Endothelial cell of hepatic sinusoid (primary cell): ENCODE measurements at regions not wholly inside any gene's neighbourhood (a gene's known extent, or its start where the extent isn't known, plus 50 kb on each side); places are given as distances from the start of the nearest gene placed in this dataset.

ENCODE experiments used
- in situ Hi-C: cut with HindIII; loops from 2 replicates; pipeline ENCODE4 v1.10.0; 2017; ENCODE audit warnings: low sequenced_read_pairs

DNA sequence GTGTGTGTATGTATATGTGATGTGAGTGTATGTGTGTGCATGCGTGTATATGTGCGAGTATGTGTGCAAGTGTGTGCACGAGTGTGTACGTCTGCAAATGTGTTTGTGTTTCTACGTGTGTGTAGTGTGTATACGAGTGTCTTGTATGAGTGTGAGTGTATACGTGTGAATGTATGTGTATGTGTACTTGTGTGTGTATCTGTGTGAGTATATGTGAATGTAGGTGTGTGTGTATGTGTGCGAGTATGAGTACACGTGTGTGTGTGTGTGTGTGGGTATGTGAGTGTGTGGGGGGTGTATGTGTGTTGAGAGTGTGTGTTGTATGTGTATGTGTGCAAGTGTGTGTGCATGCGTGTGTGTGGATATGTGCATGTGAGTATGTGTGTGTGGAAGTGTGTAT, 602.0 kb upstream of the CDH4 start:
- in situ Hi-C loops: no loop called here

DNA sequence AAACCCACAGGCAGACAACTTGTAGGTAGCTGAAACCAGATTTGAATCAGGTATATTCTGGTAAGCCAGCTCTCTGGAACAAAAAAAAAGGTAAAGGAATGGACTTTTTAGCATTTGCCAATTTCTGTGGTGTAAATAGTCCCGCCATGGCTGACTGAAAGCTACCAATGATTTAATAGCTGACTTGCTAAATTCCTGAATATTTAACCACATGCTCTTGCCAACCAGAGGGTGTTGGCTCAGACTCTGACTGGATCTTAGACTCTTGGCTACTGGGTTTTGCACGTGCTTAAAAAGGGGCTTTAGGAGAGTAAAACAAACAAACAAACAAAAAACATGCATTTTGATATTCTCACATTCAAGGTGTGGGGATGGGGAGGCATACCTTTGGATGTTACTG, 600.0 kb upstream of the CDH4 start:
- in situ Hi-C loops: no loop called here

DNA sequence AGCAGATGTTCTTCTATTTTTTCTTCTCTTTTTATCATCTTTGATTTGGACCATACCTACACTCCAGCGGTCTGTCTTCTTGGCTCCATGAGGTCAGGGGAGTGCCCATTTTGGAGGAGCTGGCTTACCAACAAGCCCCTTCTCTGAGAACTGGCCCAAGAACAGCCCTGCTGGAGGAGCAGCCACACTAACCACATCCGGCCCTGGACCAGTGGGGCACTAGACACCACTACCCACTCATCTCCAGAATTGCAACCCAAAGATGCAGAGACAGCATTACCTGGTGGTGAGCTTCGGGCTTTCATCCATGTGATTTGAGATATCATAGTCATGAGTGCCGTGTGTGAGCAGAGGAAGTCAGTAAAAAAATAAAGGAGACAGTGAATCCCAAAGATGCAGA, 599.4 kb upstream of the CDH4 start:
- in situ Hi-C loops: no loop called here

DNA sequence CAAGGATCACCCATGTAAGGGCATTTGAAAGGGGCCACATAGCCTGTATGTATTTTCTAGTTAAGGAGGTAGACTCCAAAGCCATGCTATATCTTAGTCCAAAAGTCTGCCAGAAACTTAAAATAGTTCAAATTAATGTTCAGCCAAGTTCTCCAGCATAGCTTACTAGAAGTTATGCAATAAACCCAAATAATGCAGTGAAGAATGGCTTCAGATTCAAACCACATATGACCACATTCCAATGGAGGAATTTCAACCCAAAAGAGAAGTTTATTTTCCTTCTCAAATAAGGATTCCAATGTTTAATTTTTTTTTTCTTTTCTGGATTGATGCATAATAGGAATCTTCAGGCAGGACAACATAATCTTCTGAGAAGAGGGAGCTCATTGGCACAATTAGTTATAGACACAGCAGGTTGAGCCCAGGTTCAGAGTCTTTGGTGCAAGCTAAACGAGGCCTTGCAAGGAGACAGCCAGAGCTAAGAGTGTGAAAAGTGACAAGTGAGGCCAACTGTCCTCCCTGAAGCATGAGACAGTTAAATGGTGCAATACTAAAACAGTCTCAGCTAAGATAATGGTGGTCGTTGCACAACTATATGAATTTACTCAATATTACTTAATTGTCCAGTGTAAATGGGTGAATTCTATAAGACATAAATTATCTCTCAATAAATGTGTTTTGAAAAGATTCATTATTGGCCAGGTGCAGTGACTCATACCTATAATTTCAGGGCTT, 598.8 kb upstream of the CDH4 start:
- in situ Hi-C loops: no loop called here

DNA sequence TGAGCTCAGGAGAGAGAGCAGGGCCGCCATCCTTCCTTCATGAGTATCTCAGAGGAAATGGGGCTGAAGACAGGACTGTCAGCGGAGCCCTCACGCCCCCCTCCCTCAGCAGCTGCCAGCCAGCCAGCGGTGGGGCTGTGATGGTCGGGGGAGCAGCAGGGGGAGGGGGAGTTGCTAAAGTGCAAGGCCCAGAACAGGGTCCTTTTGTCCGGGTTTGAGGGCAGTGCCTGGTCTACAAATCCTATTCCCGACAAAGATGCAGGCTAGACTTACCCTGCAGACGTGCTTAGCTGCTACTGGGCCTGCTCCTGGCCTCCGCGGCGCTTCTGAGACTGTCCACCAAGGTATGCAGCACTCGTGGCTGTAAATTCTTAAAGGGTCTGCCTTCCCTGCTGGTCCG, 593.4 kb upstream of the CDH4 start:
- in situ Hi-C loops: no loop called here

DNA sequence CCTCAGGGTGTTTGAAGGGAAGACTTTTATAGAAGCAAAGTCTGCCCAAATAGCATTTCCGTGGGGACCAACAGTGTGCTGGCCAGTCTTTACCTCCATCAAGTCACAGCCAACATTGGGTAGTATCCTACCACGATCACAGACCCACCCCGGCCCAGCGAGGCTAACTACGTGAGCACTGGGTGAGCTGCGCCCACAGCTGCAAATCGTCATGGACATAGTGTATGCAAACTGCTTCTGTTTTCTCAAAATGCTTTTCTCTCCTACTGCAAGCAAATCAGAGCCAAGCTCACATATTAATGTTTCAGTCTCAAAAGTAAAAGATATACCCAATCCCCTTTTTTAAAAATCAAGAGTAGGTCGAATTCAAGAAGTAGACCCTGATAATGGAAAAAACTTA, 592.8 kb upstream of the CDH4 start:
- in situ Hi-C loops: no loop called here

DNA sequence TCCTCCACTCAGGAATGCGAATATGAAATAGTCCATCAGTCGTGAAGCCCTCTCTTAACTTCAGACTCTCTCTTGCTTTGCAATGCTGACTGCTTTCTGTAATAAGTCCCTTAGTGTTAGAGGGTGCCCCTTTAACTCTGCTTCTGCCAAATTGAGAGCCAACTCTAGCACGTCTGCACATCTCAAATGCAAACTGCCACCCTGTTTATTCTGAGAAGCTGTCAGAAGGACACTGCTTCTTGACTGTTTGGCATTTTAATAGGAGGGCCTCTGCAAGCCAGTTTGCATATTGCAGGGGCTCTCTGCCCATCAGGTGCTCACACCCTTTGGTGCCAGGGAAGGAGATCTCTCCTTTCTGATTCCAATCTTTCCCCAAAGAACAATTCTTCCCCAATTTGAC, 589.8 kb upstream of the CDH4 start:
- in situ Hi-C loops: no loop called here

DNA sequence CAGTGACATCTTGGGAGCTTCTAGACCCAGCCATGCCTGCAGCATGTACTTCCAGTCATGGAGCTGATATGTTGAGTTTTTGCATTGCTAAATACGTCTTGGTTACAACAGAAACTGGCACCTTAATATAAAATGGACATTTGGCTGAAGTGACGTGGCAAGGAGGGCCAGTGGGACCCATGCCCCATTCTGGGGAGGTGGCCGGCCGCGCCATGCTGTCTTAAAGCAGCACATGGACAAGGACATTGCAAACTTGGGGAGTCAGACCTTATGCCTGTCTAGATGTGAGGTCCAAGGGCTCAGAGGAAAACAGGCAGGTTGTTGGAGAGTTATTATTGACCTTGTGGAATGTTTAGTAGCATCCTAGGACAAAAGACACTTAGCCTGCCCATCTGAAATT, 588.0 kb upstream of the CDH4 start:
- in situ Hi-C loops: no loop called here

DNA sequence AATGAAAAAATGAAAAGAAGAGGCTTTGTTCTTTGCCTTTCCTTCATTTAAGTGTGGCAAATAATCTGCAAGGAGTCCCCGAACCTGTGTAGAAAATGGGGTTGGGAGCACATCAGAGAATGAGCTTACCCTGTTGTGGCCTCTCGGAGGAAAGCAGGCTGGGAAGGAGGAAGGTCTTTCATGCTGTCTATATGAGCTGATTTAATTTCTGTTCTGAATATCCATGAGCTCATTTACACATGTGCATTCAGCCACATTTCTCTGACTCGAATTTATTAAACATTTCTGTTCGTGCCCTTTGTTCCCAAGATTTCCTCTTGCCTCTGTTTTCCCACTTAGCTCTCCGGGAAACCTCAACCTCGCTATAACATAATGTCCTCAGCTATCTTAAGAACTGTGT, 584.4 kb upstream of the CDH4 start:
- in situ Hi-C loops: no loop called here

DNA sequence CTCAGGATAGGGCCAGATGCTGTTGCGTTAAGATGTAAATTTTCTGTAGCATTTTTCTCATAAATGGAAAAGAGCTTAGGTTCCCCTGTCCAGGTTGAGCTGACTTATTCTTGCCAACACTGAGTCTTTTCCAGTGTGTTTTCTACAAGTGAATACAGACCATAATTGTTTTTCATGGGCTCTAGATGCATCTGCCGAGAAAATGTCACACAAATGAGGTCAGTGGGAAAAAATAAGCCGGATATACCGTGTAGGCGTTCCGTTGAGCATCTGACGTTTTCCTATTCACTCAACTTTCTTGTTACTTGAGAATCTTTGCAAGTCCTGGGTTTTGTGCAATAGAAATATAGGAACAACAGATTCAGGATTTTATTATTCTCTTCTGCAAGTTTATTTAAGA, 582.9 kb upstream of the CDH4 start:
- in situ Hi-C loops: no loop called here

DNA sequence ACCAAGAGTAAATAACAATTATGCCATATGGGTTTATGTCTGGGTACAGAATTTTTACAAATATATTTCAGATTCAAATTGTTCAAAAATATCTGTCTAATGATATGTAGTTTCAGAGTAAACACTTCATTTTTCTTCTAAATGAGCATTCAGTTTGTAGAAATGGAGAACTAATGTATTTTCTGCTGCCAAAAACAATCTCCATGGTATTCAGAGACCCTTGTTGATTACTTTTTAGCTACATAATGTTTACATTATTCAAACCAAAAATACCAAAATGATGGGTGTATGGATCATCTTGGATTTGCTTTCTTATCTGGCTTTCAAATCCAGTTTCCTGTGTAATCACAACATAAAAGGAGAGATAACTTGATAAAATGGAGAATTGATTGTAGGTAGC, 576.0 kb upstream of the CDH4 start:
- in situ Hi-C loops: no loop called here

DNA sequence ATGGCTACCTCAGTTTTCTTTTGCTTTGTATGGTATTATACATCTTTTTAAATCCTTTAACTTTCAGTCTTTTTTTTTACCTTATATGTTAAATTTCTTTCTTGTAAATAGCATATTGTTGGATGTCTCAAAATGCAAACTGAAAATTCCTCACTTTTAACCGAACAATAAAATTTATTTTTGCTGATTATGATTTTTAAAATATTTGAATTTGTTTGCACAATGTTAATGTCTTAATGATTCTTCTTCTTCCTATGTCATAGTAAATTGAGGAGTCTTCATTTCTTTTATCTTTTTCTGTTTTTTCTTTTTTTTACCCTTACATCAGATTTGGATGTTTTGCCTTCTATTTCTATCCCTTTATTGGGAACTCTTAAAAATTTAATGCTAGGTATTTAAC, 574.2 kb upstream of the CDH4 start:
- in situ Hi-C loops: no loop called here

DNA sequence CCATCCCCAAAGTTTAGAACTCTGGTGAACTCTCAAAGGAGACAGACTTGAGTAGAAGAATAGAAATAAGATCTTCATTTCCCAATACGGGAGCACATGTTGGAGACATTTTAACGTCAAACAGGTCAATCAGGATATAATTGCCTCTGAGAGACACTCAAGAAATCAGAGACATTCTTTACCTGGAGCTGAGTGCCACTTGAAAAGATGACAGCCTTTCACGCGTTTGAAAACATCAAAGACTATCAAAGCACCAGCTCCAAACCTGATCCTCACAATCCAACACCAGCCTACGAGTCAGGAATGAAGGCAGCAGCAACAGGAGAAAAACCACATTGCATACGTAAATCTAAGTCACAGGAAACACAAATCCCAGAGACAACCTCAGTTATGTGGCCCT, 571.5 kb upstream of the CDH4 start:
- in situ Hi-C loops: no loop called here

DNA sequence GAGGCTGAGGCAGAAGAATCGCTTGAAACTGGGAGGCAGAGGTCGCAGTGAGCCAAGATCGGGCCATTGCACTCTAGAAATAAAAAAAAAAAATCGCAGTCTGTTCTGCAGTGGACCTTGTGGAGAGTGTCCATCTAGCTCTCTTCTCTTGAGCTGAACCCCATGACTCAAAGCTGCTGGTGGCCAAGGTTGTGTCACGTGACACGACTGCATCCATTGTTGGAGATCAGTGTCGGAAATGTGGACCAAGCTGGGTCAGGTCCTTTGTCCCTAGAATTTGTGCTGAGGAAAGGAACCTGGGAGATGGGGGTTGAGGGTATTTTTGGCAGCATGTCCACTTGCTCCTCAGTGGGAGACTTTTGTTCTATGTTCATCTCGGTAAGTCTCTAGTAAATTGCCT, 564.8 kb upstream of the CDH4 start:
- in situ Hi-C loops: no loop called here

DNA sequence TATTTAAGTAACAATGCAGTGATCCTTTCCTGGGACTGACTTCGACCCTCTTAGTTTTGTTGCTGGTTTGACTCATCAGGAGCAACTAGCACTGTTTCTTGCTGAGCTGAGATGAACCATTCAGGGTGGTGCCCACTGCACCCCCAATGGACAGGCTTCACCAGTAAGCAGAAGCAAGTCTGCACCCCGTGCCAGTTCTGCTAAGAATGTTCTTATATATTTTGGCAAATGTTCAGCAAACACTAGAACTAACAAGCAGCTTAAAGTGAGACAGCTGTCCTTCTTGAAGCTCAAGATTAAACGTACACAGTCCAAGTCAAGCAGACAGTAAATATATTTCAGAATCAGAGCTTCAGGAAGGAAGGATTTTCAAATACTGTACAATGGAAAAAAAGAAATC, 561.3 kb upstream of the CDH4 start:
- in situ Hi-C loops: loop anchor here (5.0 kb wide), 1 partner anchor 48 kb away; no protein-coding TSS in a partner anchor

DNA sequence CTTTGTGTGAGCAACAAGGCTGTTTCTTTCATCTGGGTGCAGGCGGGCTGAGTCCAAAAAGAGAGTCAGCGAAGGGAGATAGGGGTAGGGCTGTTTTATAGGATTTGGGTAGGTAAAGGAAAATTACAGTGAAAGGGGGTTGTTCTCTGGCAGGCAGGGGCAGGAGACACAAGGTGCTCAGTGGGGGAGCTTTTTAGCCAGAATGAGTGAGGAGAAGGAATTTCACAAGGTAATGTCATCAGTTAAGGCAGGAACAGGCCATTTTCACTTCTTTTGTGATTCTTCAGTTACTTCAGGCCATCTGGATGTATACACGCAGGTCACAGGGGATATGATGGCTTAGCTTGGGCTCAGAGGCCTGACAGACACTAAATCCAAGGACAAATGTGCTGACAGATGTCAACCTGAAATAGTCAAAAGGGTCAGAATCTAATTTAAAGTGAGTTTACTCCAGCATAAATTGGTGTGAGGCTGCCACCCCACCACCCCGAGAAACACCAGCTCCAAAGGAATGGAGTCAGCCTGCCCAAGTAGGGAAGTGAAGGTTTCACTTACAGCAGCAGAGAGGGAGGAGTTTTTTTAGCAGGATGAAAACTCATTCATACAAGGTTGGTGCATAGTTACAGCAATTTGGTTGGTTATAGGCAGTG, 560.0 kb upstream of the CDH4 start:
- in situ Hi-C loops: loop anchor here (5.0 kb wide), 1 partner anchor 50 kb away; no protein-coding TSS in a partner anchor

DNA sequence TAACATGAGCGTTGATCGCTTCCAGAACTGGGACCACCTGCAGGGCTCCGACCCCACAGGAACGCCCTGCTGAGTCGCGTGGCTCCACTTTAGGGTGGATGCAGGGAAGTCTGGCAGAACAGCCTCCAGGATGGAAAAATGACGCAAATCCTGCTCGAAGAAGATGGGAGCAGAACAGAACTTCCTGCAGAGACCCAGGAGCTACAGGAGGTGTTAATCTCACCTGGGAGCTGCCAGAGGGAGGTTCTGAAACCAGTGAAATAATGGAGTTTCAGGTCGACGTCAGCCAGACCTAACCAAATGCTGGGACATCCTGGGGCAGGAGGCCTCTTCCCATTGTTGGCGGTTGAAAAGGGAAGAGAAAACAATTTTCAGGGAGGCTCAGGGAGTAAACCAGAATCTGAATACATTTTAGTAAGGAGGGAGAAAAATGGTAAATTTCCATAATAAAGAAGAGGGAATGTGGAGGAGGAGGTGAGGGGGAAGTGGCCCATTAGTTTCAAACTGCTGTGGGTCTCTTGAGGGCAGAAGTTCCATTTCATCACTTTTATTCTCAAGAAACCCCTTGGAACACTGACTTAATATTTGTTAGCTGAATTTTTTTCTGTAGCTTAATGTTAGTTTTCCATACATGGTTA, 558.4 kb upstream of the CDH4 start:
- in situ Hi-C loops: loop anchor here (5.0 kb wide), 1 partner anchor 51 kb away; no protein-coding TSS in a partner anchor

DNA sequence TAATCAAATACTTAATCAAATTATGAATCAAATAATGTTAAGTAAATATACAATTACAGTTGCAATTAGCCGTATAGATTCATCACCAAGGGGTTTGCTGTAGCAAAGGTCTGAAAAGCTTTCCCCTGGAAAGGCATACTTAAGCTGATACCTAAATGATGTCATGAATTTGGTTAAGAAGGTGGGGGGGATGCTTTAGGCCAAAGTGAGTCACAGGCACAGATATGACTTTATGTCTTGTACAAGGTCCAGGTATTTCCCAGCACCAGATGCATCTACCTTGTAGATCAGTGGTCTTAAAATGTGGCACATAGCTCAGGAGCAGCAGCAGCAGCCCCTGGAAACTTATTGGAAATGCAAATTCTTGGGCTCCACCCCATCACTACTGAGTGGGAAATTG, 557.3 kb upstream of the CDH4 start:
- in situ Hi-C loops: loop anchor here (5.0 kb wide), 1 partner anchor 52 kb away; no protein-coding TSS in a partner anchor

DNA sequence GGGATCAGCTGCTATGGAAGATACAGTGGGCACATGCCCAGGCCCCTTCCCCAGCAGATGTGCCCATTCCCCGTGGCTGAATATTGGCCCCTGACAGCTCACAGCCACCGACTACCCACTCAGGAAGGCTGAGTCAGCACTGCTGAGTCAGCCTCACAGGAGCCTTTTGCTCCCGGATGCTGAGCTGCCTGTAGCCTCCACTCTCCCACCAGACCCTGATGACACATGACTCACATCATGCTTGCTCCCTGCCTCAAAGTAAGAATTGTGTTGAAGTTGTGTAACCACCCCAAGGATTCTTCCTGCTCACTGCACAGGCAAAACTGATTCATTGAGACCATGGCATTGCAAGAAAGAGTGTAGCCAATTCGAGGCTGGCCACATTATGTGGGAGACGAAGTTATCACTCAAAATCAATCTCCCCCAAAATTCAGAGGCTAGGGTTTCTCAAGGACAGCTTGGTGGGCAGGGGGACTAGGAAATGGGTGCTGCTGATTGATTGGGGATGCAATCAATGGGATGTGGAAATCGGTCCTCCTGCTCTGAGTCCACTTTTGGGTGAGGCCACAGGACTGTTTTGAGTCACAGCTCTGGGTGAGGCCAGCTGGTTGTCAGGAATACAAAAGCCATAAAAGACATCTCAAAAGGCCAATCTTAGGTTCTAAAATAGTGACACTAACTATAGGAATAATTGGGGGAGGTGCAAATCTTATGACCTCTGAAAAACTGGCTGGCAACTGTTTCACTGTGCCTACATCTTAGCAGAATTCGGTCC, 556.6 kb upstream of the CDH4 start:
- in situ Hi-C loops: no loop called here

DNA sequence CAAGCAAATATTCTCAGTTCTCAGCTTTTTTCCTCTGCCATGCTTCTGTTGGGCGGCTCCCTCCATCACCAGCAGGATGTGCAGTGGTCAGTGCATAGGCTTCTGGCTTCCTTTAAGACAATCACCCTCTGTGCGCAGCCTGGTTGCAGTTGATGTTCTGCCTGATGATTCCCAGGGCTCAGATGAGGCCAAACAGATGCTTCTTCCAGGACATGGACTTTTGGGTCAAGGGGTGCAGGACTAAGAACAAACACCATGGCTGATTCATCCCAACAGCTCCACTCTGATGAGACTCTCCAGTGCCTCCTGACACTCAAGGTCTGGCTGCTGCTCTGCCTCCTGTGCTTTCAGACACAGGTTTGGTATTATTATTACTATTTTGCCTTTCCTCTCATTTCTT, 554.8 kb upstream of the CDH4 start:
- in situ Hi-C loops: no loop called here

DNA sequence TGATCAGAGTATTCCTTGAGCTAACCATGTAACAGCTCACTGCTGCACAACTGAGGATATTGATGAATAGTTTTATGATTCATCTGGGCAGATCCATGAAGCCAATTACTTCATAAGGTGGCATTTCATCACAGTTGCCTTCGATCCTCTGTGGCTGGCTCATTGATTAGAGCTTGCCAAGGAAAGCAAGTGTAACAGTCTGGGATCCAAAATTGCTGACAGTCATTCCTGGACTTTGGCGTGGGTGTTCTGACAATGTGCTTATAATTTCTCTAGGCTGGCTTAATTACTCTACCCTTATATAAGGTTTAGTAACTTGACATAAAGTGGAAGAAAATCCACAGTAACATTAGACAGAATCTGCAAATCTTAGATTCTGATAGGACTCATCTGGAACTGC, 551.3 kb upstream of the CDH4 start:
- in situ Hi-C loops: no loop called here
